Fibroblast of lung (primary cell): ENCODE measurements at regions not wholly inside any gene's neighbourhood (a gene's known extent, or its start where the extent isn't known, plus 50 kb on each side); places are given as distances from the start of the nearest gene placed in this dataset.

Source experiments
- DNase-seq, 2 donors: peaks; one replicate each; pipeline versions ENCODE4 v3.0.0 to v3.0.0-alpha.2; 2010; ENCODE audit warnings: low read depth in 2 of 2
- H2AFZ ChIP-seq: 2 replicates; pipeline ENCODE4 v1.5.1; 2012; ENCODE audit warnings: low read length, control low read depth, inconsistent platforms
- H3K27ac ChIP-seq: 2 replicates; pipeline ENCODE4 v1.5.1; 2011; ENCODE audit warnings: low read length, control low read depth; ENCODE audit not compliant: insufficient read depth
- H3K27me3 ChIP-seq: 2 replicates; pipeline ENCODE4 v1.5.1; 2011; ENCODE audit warnings: mild to moderate bottlenecking, low read length; ENCODE audit not compliant: control insufficient read depth, insufficient read depth
- H3K36me3 ChIP-seq: 2 replicates; pipeline ENCODE4 v1.5.1; 2011; ENCODE audit warnings: low read length; ENCODE audit not compliant: control insufficient read depth, insufficient read depth
- H3K4me1 ChIP-seq: 2 replicates; pipeline ENCODE4 v1.5.1; 2011; ENCODE audit warnings: low read length; ENCODE audit not compliant: control insufficient read depth, insufficient read depth; ENCODE audit errors: extremely low read depth
- H3K4me2 ChIP-seq: 2 replicates; pipeline ENCODE4 v1.5.1; 2011; ENCODE audit warnings: low read length, control low read depth; ENCODE audit not compliant: insufficient read depth; ENCODE audit errors: extremely low read depth
- H3K4me3 ChIP-seq, 4 experiments: fragments of 200-600 bp in 1 of 4; sonication (generic) in 1 of 4; replicated peaks in 1 of 4; 2 replicates each; pipeline ENCODE4 v1.5.1; 2011 to 2016; ENCODE audit warnings: low read length in 4 of 4, low read depth in 3 of 4, mild to moderate bottlenecking in 3 of 4, control low read depth in 2 of 4, inconsistent platforms in 1 of 4, mixed read lengths in 1 of 4; ENCODE audit not compliant: insufficient read depth in 1 of 4; ENCODE audit errors: control extremely low read depth in 1 of 4
- H3K79me2 ChIP-seq: 2 replicates; pipeline ENCODE4 v1.5.1; 2012; ENCODE audit warnings: mild to moderate bottlenecking, low read length, inconsistent platforms; ENCODE audit not compliant: control insufficient read depth, insufficient read depth
- H3K9ac ChIP-seq: 2 replicates; pipeline ENCODE4 v1.5.1; 2011; ENCODE audit warnings: mild to moderate bottlenecking, low read length, control low read depth; ENCODE audit not compliant: insufficient read depth
- H3K9me3 ChIP-seq: 2 replicates; pipeline ENCODE4 v1.5.1; 2012; ENCODE audit warnings: low read depth, low read length; ENCODE audit not compliant: control insufficient read depth, insufficient read depth
- H4K20me1 ChIP-seq: 2 replicates; pipeline ENCODE4 v1.5.1; 2011; ENCODE audit warnings: low read length; ENCODE audit not compliant: control insufficient read depth, insufficient read depth; ENCODE audit errors: extremely low read depth
- CTCF ChIP-seq, 2 donors: IDR thresholded peaks in 1 of 2; conservative IDR thresholded peaks in 1 of 2; 1 replicate in 1 of 2; 2 replicates in 1 of 2; pipeline ENCODE4 v1.5.1; 2011 to 2012; ENCODE audit warnings: low read length in 2 of 2, control low read depth in 1 of 2, inconsistent platforms in 1 of 2, low read depth in 1 of 2, mild to moderate bottlenecking in 1 of 2
- EZH2 ChIP-seq: IDR thresholded peaks from 2 replicates; pipeline ENCODE4 v1.5.1; 2012; ENCODE audit warnings: low read length, control low read depth, mild to moderate bottlenecking; ENCODE audit errors: missing control alignments

GRCh38 chr3:80445641-80446040, 677.8 kb upstream of the ROBO1 start:
- Histone ChIP-seq H3K79me2 (no peaks in the 10 kb centered on the region), H3K27me3 (no peaks in the 10 kb centered on the region), H3K4me1 (no peaks in the 10 kb centered on the region)

GRCh38 chr3:80445053-80445452, 677.3 kb upstream of the ROBO1 start:
- Histone ChIP-seq H2AFZ (no peak overlapping the region), H4K20me1 (no peaks in the 10 kb centered on the region), H3K27me3 (no peaks in the 10 kb centered on the region), H3K9me3 (no peaks in the 10 kb centered on the region), H3K4me3 (no peak overlapping the region), H3K27ac (no peak overlapping the region), H3K36me3 (no peaks in the 10 kb centered on the region), H3K4me1 (no peaks in the 10 kb centered on the region), H3K9ac (no peak overlapping the region), H3K79me2 (no peaks in the 10 kb centered on the region), H3K4me2 (no peak overlapping the region)
- DNase-seq: no peak
- no peak for TF ChIP-seq CTCF (conservative IDR thresholded peaks at IDR 0.05 in 1 of 2, IDR thresholded peaks at IDR 0.05 in 1 of 2; ENCODE audit: low read depth in 1 of 2, low read length in 2 of 2)
- no peak for TF ChIP-seq EZH2

More at GRCh38 chr3:80445641-80446040, 677.8 kb upstream of the ROBO1 start:
- H2AFZ ChIP-seq: no peak overlapping the region
- TF ChIP-seq EZH2 (no peak), CTCF (conservative IDR thresholded peaks at IDR 0.05 in 1 of 2, IDR thresholded peaks at IDR 0.05 in 1 of 2; ENCODE audit: low read depth in 1 of 2, low read length in 2 of 2) (no peak)
- H4K20me1 ChIP-seq: no peaks in the 10 kb centered on the region
- no peak overlapping the region for H3K9ac ChIP-seq
- no peak overlapping the region for H3K4me2 ChIP-seq
- H3K4me3 ChIP-seq: no peak overlapping the region
- no peak overlapping the region for H3K27ac ChIP-seq
- DNase-seq: no peak
- H3K36me3 ChIP-seq: no peaks in the 10 kb centered on the region
- no peaks in the 10 kb centered on the region for H3K9me3 ChIP-seq

- Histone ChIP-seq H3K27ac (no peak overlapping the region), H3K27me3 (no peaks in the 10 kb centered on the region), H3K4me3 (no peak overlapping the region), H3K9me3 (no peaks in the 10 kb centered on the region), H3K4me2 (no peak overlapping the region), H4K20me1 (no peaks in the 10 kb centered on the region), H3K36me3 (no peaks in the 10 kb centered on the region), H3K9ac (no peak overlapping the region), H3K4me1 (no peaks in the 10 kb centered on the region), H3K79me2 (no peaks in the 10 kb centered on the region), H2AFZ (no peak overlapping the region)
- no peak for DNase-seq
- TF ChIP-seq CTCF (conservative IDR thresholded peaks at IDR 0.05 in 1 of 2, IDR thresholded peaks at IDR 0.05 in 1 of 2; ENCODE audit: low read depth in 1 of 2, low read length in 2 of 2): no peak
- no peak for TF ChIP-seq EZH2
Observed at GRCh38 chr3:80439490-80439889, 671.7 kb upstream of the ROBO1 start.
